22Rv1 (cell line): ENCODE measurements at regions not wholly inside any gene's neighbourhood (a gene's known extent, or its start where the extent isn't known, plus 50 kb on each side); places are given as distances from the start of the nearest gene placed in this dataset.

Experiments used
- ZFX ChIP-seq: fragments of 450-650 bp; IDR thresholded peaks from 2 replicates; pipeline ENCODE4 v1.6.1; 2017; ENCODE audit warnings: antibody characterized with exemption, borderline replicate concordance
- TF ChIP-seq, protein P1 (sequence below): fragments of 450-650 bp; IDR thresholded peaks from 2 replicates; pipeline ENCODE4 v1.5.1; 2017; ENCODE audit warnings: mild to moderate bottlenecking

GRCh38 chr6:99121748-99122147, 174.0 kb upstream of the FBXL4 start:
- TF ChIP-seq, protein P1, sequence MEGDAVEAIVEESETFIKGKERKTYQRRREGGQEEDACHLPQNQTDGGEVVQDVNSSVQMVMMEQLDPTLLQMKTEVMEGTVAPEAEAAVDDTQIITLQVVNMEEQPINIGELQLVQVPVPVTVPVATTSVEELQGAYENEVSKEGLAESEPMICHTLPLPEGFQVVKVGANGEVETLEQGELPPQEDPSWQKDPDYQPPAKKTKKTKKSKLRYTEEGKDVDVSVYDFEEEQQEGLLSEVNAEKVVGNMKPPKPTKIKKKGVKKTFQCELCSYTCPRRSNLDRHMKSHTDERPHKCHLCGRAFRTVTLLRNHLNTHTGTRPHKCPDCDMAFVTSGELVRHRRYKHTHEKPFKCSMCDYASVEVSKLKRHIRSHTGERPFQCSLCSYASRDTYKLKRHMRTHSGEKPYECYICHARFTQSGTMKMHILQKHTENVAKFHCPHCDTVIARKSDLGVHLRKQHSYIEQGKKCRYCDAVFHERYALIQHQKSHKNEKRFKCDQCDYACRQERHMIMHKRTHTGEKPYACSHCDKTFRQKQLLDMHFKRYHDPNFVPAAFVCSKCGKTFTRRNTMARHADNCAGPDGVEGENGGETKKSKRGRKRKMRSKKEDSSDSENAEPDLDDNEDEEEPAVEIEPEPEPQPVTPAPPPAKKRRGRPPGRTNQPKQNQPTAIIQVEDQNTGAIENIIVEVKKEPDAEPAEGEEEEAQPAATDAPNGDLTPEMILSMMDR: no peak
- TF ChIP-seq ZFX: no peak
